Stomach (tissue), 8 donors: ENCODE measurements at regions not wholly inside any gene's neighbourhood (a gene's known extent, or its start where the extent isn't known, plus 50 kb on each side); places are given as distances from the start of the nearest gene placed in this dataset.

Source experiments
- DNase-seq, 2 donors: peaks; one replicate each; pipeline versions ENCODE4 v3.0.0 to v3.0.0-alpha.2; 2013 to 2019
- H3K27ac ChIP-seq, 5 donors: fragments of 200-600 bp in 4 of 5; sonication (generic) in 4 of 5; one replicate each; pipeline ENCODE4 v1.5.1; 2013 to 2019; ENCODE audit warnings: mild to moderate bottlenecking in 1 of 5, moderate library complexity in 1 of 5
- H3K27me3 ChIP-seq, 3 donors: fragments of 200-600 bp; sonication (generic); one replicate each; pipeline ENCODE4 v1.5.1; 2017 to 2019; ENCODE audit warnings: mixed run types in 1 of 3
- H3K36me3 ChIP-seq, 4 donors: fragments of 200-600 bp; sonication (generic); 1 replicate in 3 of 4; 2 replicates in 1 of 4; pipeline ENCODE4 v1.5.1; 2016 to 2019
- H3K4me1 ChIP-seq, 4 donors: fragments of 200-600 bp; sonication (generic); one replicate each; pipeline ENCODE4 v1.5.1; 2016 to 2019
- H3K4me3 ChIP-seq, 4 donors: fragments of 200-600 bp; sonication (generic) in 3 of 4; one replicate each; pipeline ENCODE4 v1.5.1; 2016 to 2019; ENCODE audit warnings: mild to moderate bottlenecking in 1 of 4
- H3K9me3 ChIP-seq, 4 donors: fragments of 200-600 bp; sonication (generic); one replicate each; pipeline ENCODE4 v1.5.1; 2016 to 2019
- EP300 ChIP-seq: sonication (generic); formaldehyde crosslinking; IDR thresholded peaks from one replicate; pipeline ENCODE4 v1.6.1; 2017; ENCODE audit warnings: antibody characterized with exemption
- POLR2A ChIP-seq, 4 donors: fragments of 450-650 bp; IDR thresholded peaks; one replicate each; pipeline ENCODE4 v1.6.1; 2016; ENCODE audit warnings: antibody characterized with exemption in 4 of 4, control low read depth in 2 of 4, mild to moderate bottlenecking in 1 of 4, moderate library complexity in 1 of 4
- POLR2AphosphoS5 ChIP-seq, 3 donors: sonication (generic); formaldehyde crosslinking; IDR thresholded peaks; one replicate each; pipeline ENCODE4 v1.6.1; 2016; ENCODE audit warnings: antibody characterized with exemption in 3 of 3
- WGBS, 5 donors: extraction: QIAGEN DNeasy Blood & Tissue Kit in 3 of 5; methylation state at CpG; one replicate each; pipeline versions ENCODE4 v1.1.5 to v1.1.7; 2013 to 2018; 5-methylcytosine and 5-hydroxymethylcytosine counted together
- intact Hi-C: fragments of 100-400 bp; cut with DNase I; formaldehyde crosslinking; loops from one replicate; pipeline ENCODE4 v1.15.1; 2023; ENCODE audit warnings: low total_unique reads
- TF ChIP-seq, protein P1 (sequence below), 7 experiments: fragments of 450-650 bp in 4 of 7; fragments of 200-600 bp in 3 of 7; sonication (generic) in 3 of 7; IDR thresholded peaks; one replicate each; pipeline ENCODE4 v1.5.1; 2016 to 2019; ENCODE audit warnings: antibody characterized with exemption in 7 of 7, control low read depth in 2 of 7, mild to moderate bottlenecking in 1 of 7
- donor health status: healthy with polysubstance abuse.
- donor health status: Bipolar disorder and iron deficiency.
- donor health status: healthy.

GRCh38 chr5:35470866-35471265 lies 146.8 kb upstream of the SPEF2 start:
- H3K4me1 ChIP-seq, result no peaks in the 10 kb centered on the region
- intact Hi-C loops, result no loop called here
- H3K9me3 ChIP-seq, result no peaks in the 10 kb centered on the region
- DNase-seq, result no peak
- H3K36me3 ChIP-seq, result no peaks in the 10 kb centered on the region
- no peak overlapping the region for H3K4me3 ChIP-seq
- H3K27ac ChIP-seq, result no peak overlapping the region
- H3K27me3 ChIP-seq, result no peaks in the 10 kb centered on the region
- WGBS, 5 donors, result 84 to 92% (median 89%) methylated on average over 2 of the region's 2 CpGs
- TF ChIP-seq EP300 (no peak), POLR2A (IDR thresholded peaks at IDR 0.05) (no peak), POLR2AphosphoS5 (IDR thresholded peaks at IDR 0.05) (no peak)
- TF ChIP-seq, protein P1, sequence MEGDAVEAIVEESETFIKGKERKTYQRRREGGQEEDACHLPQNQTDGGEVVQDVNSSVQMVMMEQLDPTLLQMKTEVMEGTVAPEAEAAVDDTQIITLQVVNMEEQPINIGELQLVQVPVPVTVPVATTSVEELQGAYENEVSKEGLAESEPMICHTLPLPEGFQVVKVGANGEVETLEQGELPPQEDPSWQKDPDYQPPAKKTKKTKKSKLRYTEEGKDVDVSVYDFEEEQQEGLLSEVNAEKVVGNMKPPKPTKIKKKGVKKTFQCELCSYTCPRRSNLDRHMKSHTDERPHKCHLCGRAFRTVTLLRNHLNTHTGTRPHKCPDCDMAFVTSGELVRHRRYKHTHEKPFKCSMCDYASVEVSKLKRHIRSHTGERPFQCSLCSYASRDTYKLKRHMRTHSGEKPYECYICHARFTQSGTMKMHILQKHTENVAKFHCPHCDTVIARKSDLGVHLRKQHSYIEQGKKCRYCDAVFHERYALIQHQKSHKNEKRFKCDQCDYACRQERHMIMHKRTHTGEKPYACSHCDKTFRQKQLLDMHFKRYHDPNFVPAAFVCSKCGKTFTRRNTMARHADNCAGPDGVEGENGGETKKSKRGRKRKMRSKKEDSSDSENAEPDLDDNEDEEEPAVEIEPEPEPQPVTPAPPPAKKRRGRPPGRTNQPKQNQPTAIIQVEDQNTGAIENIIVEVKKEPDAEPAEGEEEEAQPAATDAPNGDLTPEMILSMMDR (IDR thresholded peaks at IDR 0.05), result no peak

DNA sequence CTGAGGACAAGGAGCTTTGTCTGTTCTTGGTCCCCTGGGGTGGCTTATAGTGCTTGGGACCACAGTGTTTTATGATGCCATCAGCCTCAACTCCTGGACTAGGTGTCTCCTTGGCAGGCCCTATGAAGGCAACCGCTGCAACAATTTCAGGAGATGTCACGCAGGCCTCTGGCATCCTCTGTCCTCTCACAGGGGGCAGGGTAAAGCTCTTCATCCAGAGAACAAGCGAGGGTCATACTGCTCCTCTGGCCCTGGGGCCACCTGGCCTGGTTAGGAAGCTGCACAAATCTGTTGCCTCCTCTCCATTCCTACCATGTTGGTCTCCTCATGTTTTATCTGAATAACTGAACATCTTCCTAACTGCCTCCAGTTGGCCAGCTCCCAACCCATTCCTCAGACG lies 148.9 kb upstream of the SPEF2 start:
- WGBS, 5 donors, result 76 to 88% (median 80%) methylated on average over 4 of the region's 4 CpGs

GRCh38 chr5:35466746-35467145 lies 150.9 kb upstream of the SPEF2 start:
- Histone ChIP-seq H3K27ac (no peak overlapping the region), H3K36me3 (no peaks in the 10 kb centered on the region), H3K4me3 (no peak overlapping the region), H3K4me1 (no peaks in the 10 kb centered on the region), H3K9me3 (no peaks in the 10 kb centered on the region), H3K27me3 (no peaks in the 10 kb centered on the region)
- TF ChIP-seq POLR2AphosphoS5 (IDR thresholded peaks at IDR 0.05) (no peak), EP300 (no peak), POLR2A (IDR thresholded peaks at IDR 0.05) (no peak)
- TF ChIP-seq, protein P1 (IDR thresholded peaks at IDR 0.05), result no peak
- 87 to 95% (median 93%) methylated on average over 5 of the region's 5 CpGs for WGBS, 5 donors
- no peak for DNase-seq
- intact Hi-C loops, result no loop called here

More for the DNA sequence above, 148.9 kb upstream of the SPEF2 start:
- intact Hi-C loops, result no loop called here
- TF ChIP-seq POLR2A (IDR thresholded peaks at IDR 0.05), result no peak
- no peak for TF ChIP-seq EP300
- TF ChIP-seq, protein P1 (IDR thresholded peaks at IDR 0.05), result no peak
- no peak for TF ChIP-seq POLR2AphosphoS5 (IDR thresholded peaks at IDR 0.05)
- Histone ChIP-seq H3K4me1 (no peaks in the 10 kb centered on the region), H3K36me3 (no peaks in the 10 kb centered on the region), H3K27me3 (no peaks in the 10 kb centered on the region), H3K27ac (no peak overlapping the region), H3K9me3 (no peaks in the 10 kb centered on the region), H3K4me3 (no peak overlapping the region)
- no peak for DNase-seq

- Histone ChIP-seq H3K27ac (no peak overlapping the region), H3K9me3 (no peaks in the 10 kb centered on the region), H3K36me3 (no peaks in the 10 kb centered on the region), H3K4me3 (no peak overlapping the region), H3K27me3 (no peaks in the 10 kb centered on the region), H3K4me1 (no peaks in the 10 kb centered on the region)
- WGBS, 5 donors, result 86 to 94% (median 89%) methylated on average over 2 of the region's 2 CpGs
- intact Hi-C loops, result no loop called here
- TF ChIP-seq POLR2A (IDR thresholded peaks at IDR 0.05) (no peak), EP300 (no peak), POLR2AphosphoS5 (IDR thresholded peaks at IDR 0.05) (no peak)
- TF ChIP-seq, protein P1 (IDR thresholded peaks at IDR 0.05), result no peak
- DNase-seq, result no peak
Measured at GRCh38 chr5:35464757-35465156, 152.9 kb upstream of the SPEF2 start.
